ENCODE measurements at regions not wholly inside any gene's neighbourhood (a gene's known extent, or its start where the extent isn't known, plus 50 kb on each side); places are given as distances from the start of the nearest gene placed in this dataset.
"Not testable (repeated sequence)": the region's sequence is repeated elsewhere in the genome, so short reads cannot be mapped to it uniquely, and the experiment has no call there.

DNA sequence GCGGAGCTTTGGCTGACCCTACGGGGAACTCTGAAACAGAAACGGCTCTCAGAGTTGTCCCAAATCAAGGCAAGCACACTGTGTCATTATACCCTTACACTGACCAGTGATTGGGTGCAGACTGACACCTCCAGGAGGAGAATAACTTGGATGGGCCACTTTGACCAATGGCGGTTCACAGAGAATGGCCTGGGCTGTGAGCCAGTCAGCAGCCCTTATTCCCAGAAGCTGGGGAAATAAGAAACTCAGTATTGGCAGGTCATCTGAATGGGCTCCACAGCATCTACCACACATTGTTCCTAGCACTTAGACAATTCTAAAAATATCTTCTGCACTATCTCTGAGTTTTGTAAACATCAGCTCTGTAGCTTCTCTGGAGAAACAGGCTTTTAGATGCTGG lies 265.2 kb downstream of the ADGRL2 start:
- DNase-seq, result no peak

DNA sequence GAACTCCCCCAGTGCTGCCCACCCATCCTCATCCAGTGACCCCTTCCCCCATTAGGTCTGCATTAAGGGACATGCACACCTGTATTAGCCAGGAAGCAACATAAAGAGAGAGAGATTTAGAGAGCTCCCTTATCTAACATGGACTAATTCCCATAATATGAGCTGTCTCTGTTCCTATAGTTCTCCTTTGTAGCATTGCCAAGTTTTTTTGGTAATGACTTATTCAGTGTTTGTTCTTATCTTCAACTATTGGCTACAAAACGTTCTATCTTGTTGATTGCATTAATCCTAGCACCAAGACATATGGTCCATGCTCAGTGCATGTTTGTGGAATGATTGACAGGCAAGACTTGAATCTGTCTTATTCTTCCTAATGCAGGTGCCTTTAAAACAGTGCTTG lies 264.0 kb downstream of the ADGRL2 start:
- DNase-seq, result no peak

DNA sequence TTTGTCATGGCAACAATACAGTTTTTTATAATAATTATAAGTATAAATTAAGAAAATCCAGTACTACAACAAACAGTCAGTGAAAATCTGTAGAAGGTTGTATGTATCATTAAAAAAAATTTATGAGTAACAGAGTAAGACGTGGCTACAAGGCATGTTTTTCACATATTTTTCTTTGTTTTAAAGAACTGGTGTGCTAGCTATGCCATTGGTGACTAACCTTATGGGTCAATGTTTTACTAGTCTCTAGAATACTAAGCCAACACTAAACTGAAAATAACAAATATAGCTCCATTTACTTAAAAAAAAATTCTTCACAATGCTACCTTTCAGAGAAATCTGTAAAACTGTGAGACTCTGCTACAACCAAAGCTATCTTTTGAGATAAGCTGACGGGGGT lies 261.5 kb downstream of the ADGRL2 start:
- no peak for DNase-seq

DNA sequence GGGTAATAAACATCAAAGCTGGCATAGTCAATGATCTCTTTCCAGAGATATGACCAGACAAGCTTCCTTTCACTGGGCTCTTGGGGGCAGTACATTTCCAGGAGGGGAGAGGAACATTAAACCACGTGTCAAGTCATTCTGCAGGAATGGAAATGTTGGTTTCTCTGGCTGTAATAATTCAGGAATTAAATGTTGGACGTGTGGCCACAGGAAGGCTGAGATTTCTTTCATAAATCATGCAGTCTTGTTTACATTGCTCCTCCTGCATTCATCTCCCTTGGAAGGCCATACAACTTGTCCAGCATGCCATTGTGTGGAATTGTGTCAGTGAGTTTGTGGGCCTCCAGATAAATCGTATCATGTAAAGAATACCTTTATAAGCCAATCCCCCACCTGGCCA lies 259.2 kb downstream of the ADGRL2 start:
- no peak for DNase-seq

DNA sequence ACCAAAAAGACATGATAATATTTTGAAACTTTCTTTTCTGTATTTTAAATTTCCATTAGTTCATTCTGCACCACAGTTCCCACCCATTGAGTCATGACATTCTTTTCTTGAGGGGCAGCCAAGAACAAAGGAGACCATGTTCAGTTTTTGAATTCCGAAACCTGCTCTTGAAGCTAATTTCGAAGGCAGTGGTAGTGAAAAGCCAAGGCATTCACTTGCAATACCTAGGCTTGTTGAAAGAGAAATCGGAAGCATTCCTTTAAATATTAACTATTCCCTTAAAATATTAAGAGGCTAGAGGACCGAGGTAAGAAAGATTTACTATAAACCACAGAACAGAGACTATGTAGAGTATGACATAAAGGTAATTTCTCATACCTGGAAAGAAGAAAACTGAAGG lies 256.3 kb downstream of the ADGRL2 start:
- no peak for DNase-seq

DNA sequence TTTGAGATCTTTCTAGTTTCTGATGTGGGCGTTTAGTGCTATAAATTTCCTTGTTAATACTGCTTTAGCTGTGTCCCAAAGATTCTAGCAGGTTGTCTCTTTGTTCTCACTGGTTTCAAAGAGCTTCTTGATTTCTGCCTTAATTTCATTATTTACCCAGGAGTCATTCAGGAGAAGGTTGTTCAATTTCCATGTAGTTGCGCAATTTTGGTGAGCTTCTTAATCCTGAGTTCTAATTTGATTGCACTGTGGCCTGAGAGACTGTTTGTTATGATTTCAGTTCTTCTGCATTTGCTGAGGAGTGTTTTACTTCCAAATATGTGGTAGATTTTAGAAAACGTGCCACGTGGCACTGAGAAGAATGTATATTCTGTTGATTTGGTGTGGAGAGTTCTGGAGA lies 254.6 kb downstream of the ADGRL2 start:
- not testable (repeated sequence) for DNase-seq

DNA sequence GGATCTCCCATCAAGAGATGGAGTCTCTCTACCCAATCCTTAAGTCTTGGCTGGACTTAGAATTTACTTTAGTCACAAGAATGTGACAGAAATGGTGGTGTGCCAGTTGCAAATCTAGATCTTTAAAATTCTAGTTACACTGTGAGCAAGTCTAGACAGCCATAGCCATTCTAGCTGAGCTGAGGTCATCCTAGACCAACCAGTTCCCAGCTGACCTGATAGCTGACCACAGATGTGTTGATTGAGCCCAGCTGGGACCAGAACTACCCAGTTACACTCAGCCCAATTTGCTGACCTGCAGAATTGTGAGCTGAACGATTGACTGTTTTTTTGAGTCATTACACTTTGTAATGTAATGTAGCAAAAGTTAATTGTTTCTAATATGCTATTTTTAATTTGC lies 251.8 kb downstream of the ADGRL2 start:
- no peak for DNase-seq

DNA sequence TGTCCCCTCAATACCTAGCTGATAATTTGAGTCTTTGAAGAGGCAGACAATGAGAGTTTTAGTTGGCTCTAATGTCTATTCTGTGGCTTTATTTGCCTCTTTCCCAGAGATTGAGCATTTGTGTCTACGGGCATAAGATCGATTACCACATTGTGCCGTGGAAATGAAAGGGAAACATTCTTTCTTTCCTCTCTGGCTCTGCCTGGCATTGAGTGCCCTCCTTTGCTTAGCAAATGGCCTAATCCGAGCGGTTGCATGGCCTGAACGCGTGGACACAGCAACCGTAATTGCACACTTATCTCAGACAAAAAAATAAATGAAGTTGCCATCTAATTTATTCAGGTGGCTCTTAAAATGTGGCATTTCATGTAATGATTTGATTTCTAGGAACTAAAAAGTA lies 247.9 kb downstream of the ADGRL2 start:
- DNase-seq, result no peak

DNA sequence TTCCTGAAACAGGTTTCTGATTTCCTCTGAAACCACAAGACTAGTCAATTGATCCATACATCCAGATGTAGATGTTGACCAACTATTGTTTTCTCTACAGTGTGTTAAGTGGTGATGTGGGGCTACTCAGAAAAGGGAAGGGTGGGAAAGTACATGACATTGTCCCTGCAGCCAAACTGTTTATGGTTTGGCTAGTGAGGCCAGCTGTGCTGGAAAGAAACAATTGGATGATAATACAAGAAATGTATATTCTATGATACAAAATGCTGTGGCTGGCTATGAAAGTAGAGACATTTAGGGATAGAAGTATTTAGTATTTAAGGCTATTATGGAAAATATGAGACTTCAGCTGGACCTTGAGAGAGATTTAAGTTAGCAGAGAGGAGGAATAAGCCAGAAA lies 244.5 kb downstream of the ADGRL2 start:
- no peak for DNase-seq

DNA sequence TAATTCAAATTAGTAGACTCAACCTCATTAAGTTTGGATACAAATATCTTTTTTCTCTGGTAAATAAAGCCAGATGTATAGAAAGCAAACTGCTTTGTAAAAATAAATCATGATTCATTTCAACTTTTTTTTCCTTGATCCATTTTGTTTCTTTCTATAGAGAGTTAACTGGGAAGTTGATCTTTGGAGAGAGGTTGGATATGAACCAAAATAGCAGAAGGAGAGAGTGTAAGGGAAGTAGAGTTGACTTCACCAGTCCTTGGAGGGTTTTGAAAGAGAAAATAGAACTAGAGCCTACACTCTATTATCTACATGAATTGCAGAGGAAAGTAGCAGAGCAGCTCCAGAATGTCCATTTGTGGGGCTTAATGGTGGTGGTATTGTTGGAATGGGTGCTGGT lies 243.8 kb downstream of the ADGRL2 start:
- no peak for DNase-seq

DNA sequence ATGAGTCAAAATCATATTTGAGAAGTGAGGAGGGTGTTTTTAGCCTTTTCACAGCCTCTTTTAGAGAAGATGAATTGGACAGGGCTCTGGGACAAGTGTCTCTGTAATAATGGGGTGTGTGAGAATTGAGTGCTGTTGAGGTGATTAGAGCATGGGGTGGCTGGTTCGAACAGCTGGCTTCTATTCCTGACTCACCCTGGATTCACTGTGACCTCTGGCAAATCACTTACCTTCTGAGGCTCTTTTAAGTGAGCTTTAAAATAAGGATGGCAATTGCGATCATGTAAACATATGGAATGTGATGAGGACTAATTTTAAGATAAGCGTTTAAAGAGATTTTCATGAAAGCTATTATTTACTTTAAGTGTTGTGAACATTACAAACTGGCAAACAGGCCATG lies 243.4 kb downstream of the ADGRL2 start:
- no peak for DNase-seq

DNA sequence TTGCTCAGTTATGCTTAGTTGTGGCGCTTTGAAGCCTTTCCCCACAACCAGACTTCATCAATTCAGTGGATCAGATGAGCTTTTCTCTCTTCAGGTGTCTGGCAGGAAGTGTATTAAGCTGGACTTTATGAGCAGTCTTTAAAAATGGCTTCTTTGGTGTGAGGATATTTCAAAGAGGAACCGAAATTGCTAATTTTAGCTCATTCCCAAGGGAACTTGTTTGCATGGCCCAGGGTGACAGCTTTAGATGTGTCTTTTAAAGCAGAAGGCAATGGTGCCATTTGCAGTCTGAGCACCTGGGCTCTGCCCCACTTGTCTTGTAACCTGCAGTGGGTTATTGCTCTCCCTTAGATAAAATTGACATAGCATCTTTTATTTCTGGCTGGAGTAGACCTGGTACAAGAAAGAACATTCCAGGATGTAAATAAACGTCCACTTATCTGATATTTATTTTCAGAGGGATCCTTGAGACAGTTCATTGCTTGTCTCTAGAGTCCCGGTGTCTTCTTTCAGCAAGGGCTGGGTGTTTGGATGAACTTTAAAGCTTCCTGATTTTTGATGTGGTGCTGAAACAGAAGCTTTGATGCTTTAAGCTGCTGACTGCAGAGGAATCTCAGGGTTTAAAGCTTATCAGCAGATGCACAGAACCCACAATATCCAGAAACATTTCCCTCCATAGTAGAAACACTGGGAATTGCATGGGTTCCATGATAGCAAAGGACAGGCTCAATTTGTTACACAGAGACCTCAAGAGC lies 241.7 kb downstream of the ADGRL2 start:
- no peak for DNase-seq
